Kidney (tissue), 13 donors: ENCODE measurements at regions not wholly inside any gene's neighbourhood (a gene's known extent, or its start where the extent isn't known, plus 50 kb on each side); places are given as distances from the start of the nearest gene placed in this dataset.

Experiments used
- DNase-seq, 5 donors: peaks; one replicate each; pipeline ENCODE4 v3.0.0-alpha.2; 2013 to 2020
- FAIRE-seq: peaks from 2 replicates; lab custom pipeline; 2012; peaks lifted over from hg19 to GRCh38; lab: Jason Lieb, UNC
- H3K27ac ChIP-seq, 2 donors: one replicate each; pipeline ENCODE4 v1.7.0; 2013; ENCODE audit warnings: low read depth in 2 of 2, low read length in 2 of 2, inconsistent platforms in 1 of 2
- H3K27me3 ChIP-seq: one replicate; pipeline ENCODE4 v1.7.1; 2013; ENCODE audit warnings: low read length, inconsistent platforms; ENCODE audit not compliant: control insufficient read depth, insufficient read depth
- H3K36me3 ChIP-seq, 3 donors: one replicate each; pipeline versions ENCODE4 v1.7.0 to v1.7.1; 2013; ENCODE audit warnings: low read length in 3 of 3, control low read depth in 1 of 3, inconsistent platforms in 1 of 3; ENCODE audit not compliant: insufficient read depth in 3 of 3, control insufficient read depth in 2 of 3
- H3K4me1 ChIP-seq, 3 donors: one replicate each; pipeline versions ENCODE4 v1.7.0 to v1.7.1; 2013; ENCODE audit warnings: low read length in 3 of 3, inconsistent platforms in 1 of 3, low read depth in 1 of 3; ENCODE audit not compliant: control insufficient read depth in 2 of 3, insufficient read depth in 2 of 3
- H3K4me3 ChIP-seq, 3 donors: one replicate each; pipeline versions ENCODE4 v1.7.0 to v1.8.1; 2013; ENCODE audit warnings: low read length in 3 of 3, control low read depth in 1 of 3, inconsistent platforms in 1 of 3
- H3K9ac ChIP-seq, 3 donors: one replicate each; pipeline versions ENCODE4 v1.7.0 to v1.7.1; 2013; ENCODE audit warnings: low read length in 3 of 3, control low read depth in 1 of 3, inconsistent platforms in 1 of 3
- H3K9me3 ChIP-seq, 3 donors: one replicate each; pipeline versions ENCODE4 v1.7.0 to v1.7.1; 2013; ENCODE audit warnings: low read length in 3 of 3, control low read depth in 1 of 3, inconsistent platforms in 1 of 3; ENCODE audit not compliant: control insufficient read depth in 2 of 3, insufficient read depth in 1 of 3
- intact Hi-C: fragments of 100-400 bp; cut with DNase I; formaldehyde crosslinking; loops from one replicate; pipeline ENCODE4 v1.11.1; 2022
- TF ChIP-seq, protein P1 (sequence below): IDR thresholded peaks from 3 replicates; pipeline ENCODE4 v1.5.1; 2012; ENCODE audit warnings: mild to moderate bottlenecking, moderate library complexity, borderline replicate concordance; ENCODE audit not compliant: insufficient read depth; ENCODE audit errors: extremely low read depth
- donor health status: control.
- donor health status: control.
- donor health status: control.
- donor health status: control.
- donor health status: control.
- donor health status: DM: yes; HTN: yes; CAD: no.
- donor health status: Normal renal cell carcinoma (clear cell type).

DNA sequence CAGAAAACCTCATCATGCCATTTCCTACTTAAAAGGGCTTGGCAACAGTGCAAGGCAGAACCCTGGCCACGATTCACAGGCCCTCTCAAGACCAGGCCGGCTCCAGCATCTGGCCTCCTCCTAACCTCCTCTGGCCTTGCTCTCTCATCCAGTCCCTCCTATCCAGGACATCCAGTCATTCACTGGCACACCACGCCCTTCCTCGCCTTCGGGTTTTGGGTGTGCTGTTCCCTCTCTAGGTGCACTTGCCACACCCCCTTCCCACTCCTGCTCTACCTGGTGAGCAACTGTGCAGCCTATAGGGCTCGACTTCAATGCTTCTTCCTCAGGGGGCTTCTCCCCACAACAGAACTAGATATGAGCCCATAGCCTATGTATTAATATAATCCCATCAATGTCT, 317.1 kb downstream of the ARRDC4 start:
- H3K36me3 ChIP-seq: no peaks in the 10 kb centered on the region
- no peak overlapping the region for H3K4me3 ChIP-seq
- TF ChIP-seq, protein P1, sequence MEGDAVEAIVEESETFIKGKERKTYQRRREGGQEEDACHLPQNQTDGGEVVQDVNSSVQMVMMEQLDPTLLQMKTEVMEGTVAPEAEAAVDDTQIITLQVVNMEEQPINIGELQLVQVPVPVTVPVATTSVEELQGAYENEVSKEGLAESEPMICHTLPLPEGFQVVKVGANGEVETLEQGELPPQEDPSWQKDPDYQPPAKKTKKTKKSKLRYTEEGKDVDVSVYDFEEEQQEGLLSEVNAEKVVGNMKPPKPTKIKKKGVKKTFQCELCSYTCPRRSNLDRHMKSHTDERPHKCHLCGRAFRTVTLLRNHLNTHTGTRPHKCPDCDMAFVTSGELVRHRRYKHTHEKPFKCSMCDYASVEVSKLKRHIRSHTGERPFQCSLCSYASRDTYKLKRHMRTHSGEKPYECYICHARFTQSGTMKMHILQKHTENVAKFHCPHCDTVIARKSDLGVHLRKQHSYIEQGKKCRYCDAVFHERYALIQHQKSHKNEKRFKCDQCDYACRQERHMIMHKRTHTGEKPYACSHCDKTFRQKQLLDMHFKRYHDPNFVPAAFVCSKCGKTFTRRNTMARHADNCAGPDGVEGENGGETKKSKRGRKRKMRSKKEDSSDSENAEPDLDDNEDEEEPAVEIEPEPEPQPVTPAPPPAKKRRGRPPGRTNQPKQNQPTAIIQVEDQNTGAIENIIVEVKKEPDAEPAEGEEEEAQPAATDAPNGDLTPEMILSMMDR: no peak
- H3K27ac ChIP-seq: no peak overlapping the region
- H3K4me1 ChIP-seq: no peaks in the 10 kb centered on the region
- no peaks in the 10 kb centered on the region for H3K9me3 ChIP-seq
- H3K27me3 ChIP-seq: no peaks in the 10 kb centered on the region
- FAIRE-seq (no peak), DNase-seq (no peak)
- H3K9ac ChIP-seq: no peak overlapping the region
- intact Hi-C loops: no loop called here

DNA sequence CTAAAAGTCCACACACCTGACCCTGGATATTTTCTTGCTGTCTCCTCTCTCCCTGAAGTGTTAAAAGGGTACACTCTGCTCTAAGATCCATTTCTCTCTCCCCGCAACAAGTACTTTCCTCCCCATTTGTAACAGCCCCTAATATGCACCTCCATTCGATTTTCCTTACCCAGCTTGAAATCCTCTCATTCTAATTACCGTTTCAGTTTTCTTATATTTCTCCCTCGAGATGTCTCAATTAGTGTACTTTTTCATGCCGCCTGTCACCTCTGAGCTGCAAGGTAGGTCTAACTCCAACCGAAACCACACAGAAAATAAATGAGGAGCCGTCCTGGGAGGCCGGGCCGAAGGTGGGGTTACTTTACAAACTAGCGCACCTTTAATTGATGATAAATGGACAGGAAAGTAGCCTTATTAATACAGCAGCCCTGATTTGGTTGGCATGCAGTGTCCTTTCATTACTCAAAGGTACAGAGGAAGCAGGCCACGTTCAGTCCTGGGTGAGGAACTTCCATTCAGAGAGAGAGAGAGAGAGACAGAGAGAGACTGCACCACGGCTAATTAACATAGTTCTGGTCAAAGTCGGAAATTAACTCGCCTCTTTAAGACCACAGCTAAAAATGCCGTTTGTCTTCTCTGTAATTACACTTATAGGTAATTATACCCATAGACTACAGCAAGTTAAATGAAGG, 319.9 kb downstream of the ARRDC4 start:
- Histone ChIP-seq H3K36me3 (no peaks in the 10 kb centered on the region), H3K27ac (no peak overlapping the region), H3K9me3 (no peaks in the 10 kb centered on the region), H3K27me3 (no peaks in the 10 kb centered on the region), H3K4me1 (no peaks in the 10 kb centered on the region), H3K9ac (no peak overlapping the region), H3K4me3 (no peak overlapping the region)
- intact Hi-C loops: no loop called here
- TF ChIP-seq, protein P1: no peak
- DNase-seq (no peak), FAIRE-seq (no peak)

DNA sequence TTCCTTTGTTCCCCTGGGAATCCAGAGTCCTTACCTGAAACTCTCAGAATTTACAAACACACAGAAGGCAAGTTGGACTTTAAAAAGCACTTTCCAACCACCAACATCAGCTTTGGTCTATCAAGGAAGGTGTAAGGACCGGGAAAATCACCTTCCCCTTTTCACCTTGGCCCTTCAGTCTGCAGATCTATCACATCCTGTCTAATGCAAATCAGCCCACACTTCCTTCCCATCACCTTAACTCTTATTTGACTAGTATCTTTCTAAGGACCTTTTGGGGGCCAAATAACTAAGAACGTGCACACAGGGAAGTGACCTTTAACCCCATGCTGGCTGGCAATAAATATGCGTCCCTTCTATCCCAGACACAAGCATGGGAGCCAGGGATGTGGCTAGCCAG, 320.6 kb downstream of the ARRDC4 start:
- Histone ChIP-seq H3K9ac (no peak overlapping the region), H3K27me3 (no peaks in the 10 kb centered on the region), H3K4me3 (no peak overlapping the region), H3K27ac (no peak overlapping the region), H3K9me3 (no peaks in the 10 kb centered on the region), H3K4me1 (no peaks in the 10 kb centered on the region), H3K36me3 (no peaks in the 10 kb centered on the region)
- TF ChIP-seq, protein P1: no peak
- intact Hi-C loops: no loop called here
- no peak for FAIRE-seq
- DNase-seq: no peak
